ENCODE measurements at regions not wholly inside any gene's neighbourhood (a gene's known extent, or its start where the extent isn't known, plus 50 kb on each side); places are given as distances from the start of the nearest gene placed in this dataset.

DNA sequence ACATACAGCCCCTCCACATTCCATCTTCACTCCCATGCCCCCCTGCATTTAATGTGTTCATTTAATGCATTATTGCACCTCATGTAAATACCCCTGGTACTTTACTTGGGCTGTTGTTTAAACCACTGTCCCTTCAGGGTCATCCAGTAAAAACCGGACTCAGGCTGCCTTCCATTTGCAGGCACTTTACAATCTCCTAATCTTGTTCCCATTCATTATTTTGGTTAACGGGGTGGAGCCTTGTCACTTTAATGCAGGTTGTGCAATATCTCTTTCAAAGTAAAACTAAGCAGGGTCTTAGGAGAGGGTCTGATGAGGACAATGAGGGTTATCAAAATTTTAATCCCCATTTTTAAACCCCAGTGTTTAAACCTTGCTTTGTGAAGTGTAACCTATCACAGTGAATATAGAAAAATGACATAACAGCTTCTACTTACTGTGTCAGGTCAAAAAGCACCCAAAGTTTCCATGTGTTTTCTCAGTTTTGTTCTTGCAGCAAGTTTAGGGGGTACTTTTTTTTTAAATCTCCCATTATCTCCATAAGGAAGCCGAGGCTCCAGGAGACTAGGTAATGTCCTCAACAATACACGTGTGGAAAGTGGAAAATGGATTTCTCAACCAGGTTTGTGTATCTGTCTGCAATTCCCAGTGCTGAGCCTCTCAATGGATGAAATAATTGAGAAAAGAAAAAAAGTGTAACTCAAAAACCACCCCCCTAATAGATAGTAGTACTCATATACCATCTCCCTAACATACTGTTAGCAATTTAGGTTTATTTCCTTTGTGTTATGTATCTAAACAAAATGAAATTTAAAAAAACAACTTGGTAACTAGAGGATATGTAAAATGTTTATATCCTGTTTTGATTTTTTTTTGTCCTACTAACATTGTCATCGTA, 54.2 kb upstream of the SPRY4 start:
- DNase-seq (ENCODE audit: low read depth in 2 of 2) = no peak

GRCh38 chr5:142375944-142376411, 51.2 kb upstream of the SPRY4 start:
- no peak for DNase-seq (ENCODE audit: low read depth in 2 of 2)

All from activated CD8-positive, alpha-beta memory T cell treated with anti-CD3 and anti-CD28 coated beads for 4 hours (primary cell).